GM12878 (cell line): ENCODE measurements at regions not wholly inside any gene's neighbourhood (a gene's known extent, or its start where the extent isn't known, plus 50 kb on each side); places are given as distances from the start of the nearest gene placed in this dataset.

Source experiments
- ATAC-seq: fragments of 200-7000 bp; cut with Tn5 transposase; 3 replicates; pipeline ENCODE4 v1.9.1; 2020; ENCODE audit warnings: mild to moderate bottlenecking, moderate library complexity
- BruUV-seq: library from RNA; stranded (reverse); fragments of 400-500 nt; replicated peaks from 2 replicates; lab custom pipeline; 2021; lab: Mats Ljungman, UMichigan
- CTCF ChIA-PET: fragments of 300-600 bp; sonication (Branson Sonifier 250); formaldehyde crosslinking; extraction: SDS; loops from one replicate; lab custom pipeline; 2021; ENCODE audit warnings: inconsistent platforms; lab: Yijun Ruan, JAX
- POLR2A ChIA-PET: fragments of 350-600 bp; formaldehyde crosslinking; extraction: SDS; loops from one replicate; lab custom pipeline; 2021; ENCODE audit warnings: inconsistent platforms; lab: Charles Lee
- RAD21 ChIA-PET: fragments of 300-600 bp; sonication (Branson Sonifier 250); formaldehyde crosslinking; loops from one replicate; lab custom pipeline; 2023; ENCODE audit warnings: antibody characterized with exemption; ENCODE audit not compliant: unreplicated experiment; lab: Charles Lee
- SMC1A ChIA-PET: fragments of 300-600 bp; sonication (Branson Sonifier 250); formaldehyde crosslinking; loops from one replicate; lab custom pipeline; 2023; ENCODE audit not compliant: unreplicated experiment, uncharacterized antibody; lab: Charles Lee
- DNase-seq: peaks from one replicate; pipeline ENCODE4 v3.0.0-alpha.2; 2011; ENCODE audit warnings: low read depth, low spot score
- FAIRE-seq: peaks from 3 replicates; lab custom pipeline; 2011; peaks lifted over from hg19 to GRCh38; lab: Jason Lieb, UNC
- H2AFZ ChIP-seq: 2 replicates; pipeline ENCODE4 v1.6.0; 2011; ENCODE audit warnings: low read depth, low read length, control low read depth; ENCODE audit not compliant: control insufficient read depth
- H3K27ac ChIP-seq: 2 replicates; pipeline ENCODE4 v1.5.1; 2011; ENCODE audit warnings: control low read depth; ENCODE audit not compliant: control insufficient read depth, insufficient read depth
- H3K27me3 ChIP-seq, 2 experiments: replicated peaks in 1 of 2; 2 replicates each; pipeline versions ENCODE4 v1.6.0 to v1.6.1; 2011; ENCODE audit warnings: low read length in 1 of 2; ENCODE audit not compliant: control insufficient read depth in 2 of 2, insufficient read depth in 2 of 2
- H3K36me3 ChIP-seq, 2 experiments: 2 replicates each; pipeline ENCODE4 v1.5.1; 2011; ENCODE audit warnings: low read length in 1 of 2; ENCODE audit not compliant: control insufficient read depth in 2 of 2, insufficient read depth in 2 of 2
- H3K4me1 ChIP-seq: 2 replicates; pipeline ENCODE4 v1.6.1; 2011; ENCODE audit warnings: mild to moderate bottlenecking, low read length, moderate library complexity, mixed read lengths; ENCODE audit not compliant: control insufficient read depth, insufficient read depth
- H3K4me2 ChIP-seq: 2 replicates; pipeline ENCODE4 v1.6.0; 2011; ENCODE audit warnings: control low read depth; ENCODE audit not compliant: control insufficient read depth, insufficient read depth
- H3K4me3 ChIP-seq: fragments of 200-600 bp; sonication (generic); 2 replicates; pipeline ENCODE4 v1.5.1; 2016
- H3K79me2 ChIP-seq: 2 replicates; pipeline ENCODE4 v1.6.0; 2011; ENCODE audit warnings: low read length; ENCODE audit not compliant: control insufficient read depth, insufficient read depth
- H3K9ac ChIP-seq: 2 replicates; pipeline ENCODE4 v1.8.0; 2011; ENCODE audit warnings: low read length, control low read depth, mixed read lengths; ENCODE audit not compliant: control insufficient read depth, insufficient read depth
- H3K9me3 ChIP-seq: replicated peaks from 3 replicates; pipeline ENCODE4 v1.5.1; 2011; ENCODE audit warnings: mild to moderate bottlenecking, low read length; ENCODE audit not compliant: control insufficient read depth, insufficient read depth
- H4K20me1 ChIP-seq: 2 replicates; pipeline ENCODE4 v1.6.0; 2011; ENCODE audit not compliant: control insufficient read depth, insufficient read depth
- CBX3 ChIP-seq: fragments of 200-600 bp; sonication (generic); IDR thresholded peaks from 2 replicates; pipeline ENCODE4 v1.6.1; 2016; ENCODE audit warnings: low read depth, borderline replicate concordance
- E2F8 ChIP-seq: fragments of 450-650 bp; IDR thresholded peaks from 2 replicates; pipeline ENCODE4 v1.6.1; 2018; ENCODE audit warnings: mild to moderate bottlenecking, low read depth, moderate library complexity; ENCODE audit not compliant: partially characterized antibody
- FOXM1 ChIP-seq: IDR thresholded peaks from 2 replicates; pipeline ENCODE4 v1.6.1; 2012; ENCODE audit warnings: low read depth, mild to moderate bottlenecking, inconsistent platforms, low read length, moderate library complexity
- GABPA ChIP-seq: IDR thresholded peaks from 2 replicates; pipeline ENCODE4 v1.6.1; 2014; ENCODE audit warnings: antibody characterized with exemption, low read depth, mild to moderate bottlenecking, inconsistent platforms
- MLLT1 ChIP-seq: fragments of 450-650 bp; IDR thresholded peaks from 2 replicates; pipeline ENCODE4 v1.6.1; 2016; ENCODE audit warnings: mild to moderate bottlenecking
- NFYA ChIP-seq: IDR thresholded peaks from 2 replicates; pipeline ENCODE4 v1.6.1; 2011; ENCODE audit warnings: low read depth, mild to moderate bottlenecking, low read length, improper control_type of control experiment, borderline replicate concordance
- NFYB ChIP-seq: IDR thresholded peaks from 2 replicates; pipeline ENCODE4 v1.6.1; 2011; ENCODE audit warnings: low read depth, mild to moderate bottlenecking, low read length, improper control_type of control experiment, moderate library complexity; ENCODE audit not compliant: insufficient read depth
- NR2F1 ChIP-seq: fragments of 450-650 bp; conservative IDR thresholded peaks from 2 replicates; pipeline ENCODE4 v1.6.1; 2017; ENCODE audit warnings: mild to moderate bottlenecking
- NRF1 ChIP-seq: conservative IDR thresholded peaks from 2 replicates; pipeline ENCODE4 v1.6.1; 2011; ENCODE audit warnings: mild to moderate bottlenecking, low read depth, low read length, improper control_type of control experiment
- PAX5 ChIP-seq: IDR thresholded peaks from 2 replicates; pipeline ENCODE4 v1.6.1; 2011; ENCODE audit warnings: low read depth, low read length, borderline replicate concordance
- PML ChIP-seq: IDR thresholded peaks from 2 replicates; pipeline ENCODE4 v1.6.1; 2012; ENCODE audit warnings: low read length, inconsistent platforms
- RAD21 ChIP-seq: IDR thresholded peaks from 2 replicates; pipeline ENCODE4 v1.6.1; 2011; ENCODE audit warnings: mild to moderate bottlenecking, low read depth, low read length, moderate library complexity; ENCODE audit not compliant: insufficient read depth
- RB1 ChIP-seq: fragments of 450-650 bp; formaldehyde crosslinking; IDR thresholded peaks from 2 replicates; pipeline ENCODE4 v1.6.1; 2017; ENCODE audit warnings: mild to moderate bottlenecking, borderline replicate concordance
- RUNX3 ChIP-seq: IDR thresholded peaks from 2 replicates; pipeline ENCODE4 v1.6.1; 2012; ENCODE audit warnings: low read length, inconsistent platforms
- ZNF24 ChIP-seq: fragments of 450-650 bp; IDR thresholded peaks from 2 replicates; pipeline ENCODE4 v1.6.1; 2017; ENCODE audit warnings: antibody characterized with exemption, mild to moderate bottlenecking
- ZNF622 ChIP-seq: fragments of 450-650 bp; IDR thresholded peaks from 2 replicates; pipeline ENCODE4 v1.6.1; 2017; ENCODE audit warnings: mild to moderate bottlenecking, inconsistent platforms
- WGBS: methylation state at CpG from one replicate; pipeline ENCODE4 v1.1.6; 2016; ENCODE audit warnings: low lambda C conversion rate; ENCODE audit not compliant: insufficient replicate concordance, insufficient coverage; ENCODE audit errors: missing lambda C conversion rate; 5-methylcytosine and 5-hydroxymethylcytosine counted together
- in situ Hi-C: fragments of 300-500 bp; cut with MboI; formaldehyde crosslinking; loops from 9 replicates; pipeline ENCODE4 v1.14.3; 2018; ENCODE audit warnings: mixed read lengths
- intact Hi-C: fragments of 100-400 bp; cut with micrococcal nuclease; formaldehyde crosslinking; loops from one replicate; pipeline ENCODE4 v1.14.2; 2022; ENCODE audit not compliant: unreplicated experiment

- no peak for DNase-seq
- Histone ChIP-seq H3K9me3 (no peaks in the 10 kb centered on the region), H3K36me3 (no peaks in the 10 kb centered on the region), H3K9ac (no peak overlapping the region), H3K27ac (no peak overlapping the region), H4K20me1 (no peaks in the 10 kb centered on the region), H3K4me1 (no peaks in the 10 kb centered on the region), H3K79me2 (no peaks in the 10 kb centered on the region), H3K4me3 (no peak overlapping the region), H3K4me2 (no peak overlapping the region), H2AFZ (no peak overlapping the region), H3K27me3 (no peaks in the 10 kb centered on the region)
- in situ Hi-C loops (no loop called here), intact Hi-C loops (no loop called here)
- WGBS: 0% methylated on average over 2 of the region's 2 CpGs
- ChIA-PET CTCF (no interaction called here), POLR2A (no interaction called here), RAD21 (no interaction called here), SMC1A (interaction anchor here (0.6 kb wide), 1 partner anchor 28 kb away, joined by 4 read pairs; no protein-coding TSS in a partner anchor)
- no peak for FAIRE-seq
- no peak for TF ChIP-seq MLLT1
- no peak for TF ChIP-seq E2F8
- no peak for TF ChIP-seq GABPA
- TF ChIP-seq NR2F1: no peak
- TF ChIP-seq PML: no peak
- no peak for TF ChIP-seq NFYB
- TF ChIP-seq PAX5: no peak
- no peak for TF ChIP-seq ZNF622
- TF ChIP-seq CBX3: no peak
- TF ChIP-seq NRF1: no peak
- TF ChIP-seq NFYA: no peak
- no peak for TF ChIP-seq ZNF24
- no peak for TF ChIP-seq RB1
- TF ChIP-seq FOXM1: no peak
- TF ChIP-seq RAD21: no peak
- no peak for TF ChIP-seq RUNX3
- ATAC-seq: no peak
- no TSS peak for BruUV-seq
Measured at GRCh38 chr13:105607016-105607415, 928.4 kb downstream of the EFNB2 start.
